ENCODE measurements at regions not wholly inside any gene's neighbourhood (a gene's known extent, or its start where the extent isn't known, plus 50 kb on each side); places are given as distances from the start of the nearest gene placed in this dataset.

- TF ChIP-seq CTCF (IDR thresholded peaks at IDR 0.05; ENCODE audit: borderline replicate concordance, extremely low read depth, low read length, poor library complexity, severe bottlenecking) (no peak), EZH2 (IDR thresholded peaks at IDR 0.05; ENCODE audit: borderline replicate concordance, low read depth, low read length, severe bottlenecking) (no peak)
Observed at GRCh38 chr6:16944596-16944995, 157.3 kb upstream of the STMND1 start.
